Heart left ventricle (tissue), 16 donors: ENCODE measurements at regions not wholly inside any gene's neighbourhood (a gene's known extent, or its start where the extent isn't known, plus 50 kb on each side); places are given as distances from the start of the nearest gene placed in this dataset.
A peak's percentile ranks its signal among the peaks of the same experiment; 100 is the strongest.

Experiments
- ATAC-seq, 4 donors: fragments of 200-7000 bp; cut with Tn5 transposase; one replicate each; pipeline ENCODE4 v1.9.1; 2020 to 2022; ENCODE audit warnings: moderate library complexity in 4 of 4, mild to moderate bottlenecking in 3 of 4, moderate number of reproducible peaks in 1 of 4
- DNase-seq, 5 donors: peaks; one replicate each; pipeline ENCODE4 v3.0.0-alpha.2; 2020
- H3K27ac ChIP-seq, 12 donors: fragments of 200-600 bp; sonication (generic) in 4 of 12; one replicate each; pipeline versions ENCODE4 v1.5.0 to v1.8.0; 2016 to 2022; ENCODE audit warnings: mild to moderate bottlenecking in 2 of 12
- H3K27me3 ChIP-seq, 9 donors: fragments of 200-600 bp; sonication (generic) in 2 of 9; one replicate each; pipeline versions ENCODE4 v1.5.1 to v1.8.0; 2016 to 2022; ENCODE audit warnings: mild to moderate bottlenecking in 3 of 9
- H3K36me3 ChIP-seq, 9 donors: fragments of 200-600 bp; sonication (generic) in 2 of 9; one replicate each; pipeline versions ENCODE4 v1.5.0 to v1.8.0; 2018 to 2022; ENCODE audit warnings: mild to moderate bottlenecking in 2 of 9
- H3K4me1 ChIP-seq, 12 donors: fragments of 200-600 bp; sonication (generic) in 4 of 12; one replicate each; pipeline versions ENCODE4 v1.5.0 to v1.8.0; 2016 to 2022; ENCODE audit warnings: mild to moderate bottlenecking in 3 of 12
- H3K4me3 ChIP-seq, 12 donors: fragments of 200-600 bp; sonication (generic) in 4 of 12; one replicate each; pipeline versions ENCODE4 v1.5.0 to v1.8.0; 2017 to 2022; ENCODE audit warnings: mild to moderate bottlenecking in 9 of 12, moderate library complexity in 4 of 12
- H3K9me3 ChIP-seq, 12 donors: fragments of 200-600 bp; sonication (generic) in 4 of 12; one replicate each; pipeline versions ENCODE4 v1.5.0 to v1.8.0; 2016 to 2022; ENCODE audit warnings: mild to moderate bottlenecking in 1 of 12
- POLR2A ChIP-seq, 2 donors: fragments of 450-650 bp; IDR thresholded peaks; one replicate each; pipeline ENCODE4 v1.6.1; 2017; ENCODE audit warnings: antibody characterized with exemption in 2 of 2, mild to moderate bottlenecking in 2 of 2, moderate library complexity in 2 of 2
- WGBS, 4 donors: extraction: QIAGEN DNeasy Blood & Tissue Kit in 2 of 4; methylation state at CpG; one replicate each; pipeline versions ENCODE4 v1.1.5 to v1.1.7; 2013 to 2018; 5-methylcytosine and 5-hydroxymethylcytosine counted together
- intact Hi-C, 10 donors: fragments of 100-400 bp; cut with DNase I; formaldehyde crosslinking; loops; one replicate each; pipeline versions ENCODE4 v1.11.1 to v1.14.2; 2022
- TF ChIP-seq, protein P1 (sequence below), 12 donors: fragments of 200-600 bp; sonication (generic) in 4 of 12; IDR thresholded peaks; one replicate each; pipeline versions ENCODE4 v1.5.0 to v1.8.0; 2018 to 2022; ENCODE audit warnings: antibody characterized with exemption in 12 of 12, mild to moderate bottlenecking in 5 of 12
- donor health status: ischemic (EF 13 %, LVEDD 7.1; RV severe dilation, severe dysfunction).
- donor health status: healthy with polysubstance abuse.
- donor health status: DM: no; HTN: yes; CAD: no.
- donor health status: DM: no; HTN: no; CAD: no.
- donor health status: ischemic (EF 25% LVEDD 6.9; RV normal size, moderate dysfunction).
- donor health status: ischemic (EF 25% LVEDD 5.7; RV mildly dilated, moderate dysfunction).
- donor health status: healthy.
- donor health status: DM: yes; HTN: yes; CAD: no.
- donor health status: ischemic (EF 35%, LVEDD 5.7; RV mildly dilated, moderate dysfunction).
- donor health status: nonischemic (EF 11% LVEDD 7.7; RV severe dilation, severe dysfunction).
- donor health status: DM: yes; HTN: yes; CAD: no.
- donor health status: PGD.
- donor health status: ischemic (EF 29% LVEDD 5.4; RV normal size, mild dysfunction).
- donor health status: nonischemic (EF 23%, LVEDD 6.1; RV moderate dilation, normal function).

DNA sequence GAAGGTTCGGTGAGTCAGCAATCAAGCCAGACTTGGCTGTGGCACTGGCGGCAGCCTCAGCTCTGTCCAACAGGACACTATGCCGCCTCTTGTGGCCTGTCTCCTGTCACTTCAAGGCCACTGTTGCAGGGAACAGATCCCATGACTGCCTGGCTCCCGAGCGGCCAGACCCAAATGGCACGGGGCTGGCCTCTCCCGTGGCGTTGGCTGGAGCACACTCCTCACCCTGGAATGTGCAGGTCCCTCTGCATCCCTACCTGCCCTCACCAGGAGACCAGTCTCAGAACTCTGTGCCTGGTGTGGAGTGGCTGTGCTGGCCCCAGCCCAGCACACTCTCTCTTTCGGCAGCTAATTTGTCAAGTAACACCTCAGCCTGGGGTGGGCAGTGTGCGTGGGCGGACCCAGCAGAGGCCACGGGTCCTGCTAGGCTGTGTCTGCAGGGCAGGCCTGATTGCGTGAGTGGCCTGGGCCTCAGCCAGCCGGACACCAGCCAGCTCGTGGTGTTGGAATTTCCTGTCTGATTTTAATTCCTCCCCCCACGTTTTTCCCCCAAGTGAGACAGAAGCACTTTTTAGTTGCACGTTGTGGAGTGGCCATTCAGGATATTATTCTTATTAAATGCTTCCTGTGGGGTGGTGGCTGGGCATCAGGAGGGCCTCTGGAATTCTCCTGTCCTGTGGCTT, 179.3 kb downstream of the GLI2 start:
- TF ChIP-seq, protein P1, sequence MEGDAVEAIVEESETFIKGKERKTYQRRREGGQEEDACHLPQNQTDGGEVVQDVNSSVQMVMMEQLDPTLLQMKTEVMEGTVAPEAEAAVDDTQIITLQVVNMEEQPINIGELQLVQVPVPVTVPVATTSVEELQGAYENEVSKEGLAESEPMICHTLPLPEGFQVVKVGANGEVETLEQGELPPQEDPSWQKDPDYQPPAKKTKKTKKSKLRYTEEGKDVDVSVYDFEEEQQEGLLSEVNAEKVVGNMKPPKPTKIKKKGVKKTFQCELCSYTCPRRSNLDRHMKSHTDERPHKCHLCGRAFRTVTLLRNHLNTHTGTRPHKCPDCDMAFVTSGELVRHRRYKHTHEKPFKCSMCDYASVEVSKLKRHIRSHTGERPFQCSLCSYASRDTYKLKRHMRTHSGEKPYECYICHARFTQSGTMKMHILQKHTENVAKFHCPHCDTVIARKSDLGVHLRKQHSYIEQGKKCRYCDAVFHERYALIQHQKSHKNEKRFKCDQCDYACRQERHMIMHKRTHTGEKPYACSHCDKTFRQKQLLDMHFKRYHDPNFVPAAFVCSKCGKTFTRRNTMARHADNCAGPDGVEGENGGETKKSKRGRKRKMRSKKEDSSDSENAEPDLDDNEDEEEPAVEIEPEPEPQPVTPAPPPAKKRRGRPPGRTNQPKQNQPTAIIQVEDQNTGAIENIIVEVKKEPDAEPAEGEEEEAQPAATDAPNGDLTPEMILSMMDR (IDR thresholded peaks at IDR 0.05), result peak in 5 of 12 donors; percentile 21 to 47 (median 27)
- TF ChIP-seq POLR2A (IDR thresholded peaks at IDR 0.05), result no peak
- Histone ChIP-seq H3K36me3 (no peaks in the 10 kb centered on the region), H3K27me3 (no peaks in the 10 kb centered on the region), H3K4me1 (peaks cover 3 to 59% (median 35%) of the 10 kb centered on the region in 12 donors), H3K27ac (peak overlapping the region in 11 of 12 donors; percentile 67 to 91 (median 80)), H3K4me3 (no peak overlapping the region), H3K9me3 (no peaks in the 10 kb centered on the region)
- intact Hi-C loops, result loop anchor here in 1 of 10 donors (2.0 kb wide), 1 partner anchor 24 kb away; no protein-coding TSS in a partner anchor
- WGBS, 4 donors, result 3 to 18% (median 14%) methylated on average over 11 to 17 of the region's 17 CpGs
- DNase-seq, result peak; percentile 83 to 91 (median 88)
- ATAC-seq, result peak; percentile 85 to 93 (median 89)

- Histone ChIP-seq H3K36me3 (no peaks in the 10 kb centered on the region), H3K27me3 (no peaks in the 10 kb centered on the region), H3K9me3 (no peaks in the 10 kb centered on the region), H3K4me3 (no peak overlapping the region), H3K27ac (peak overlapping the region in 10 of 12 donors; percentile 70 to 91 (median 81)), H3K4me1 (peaks cover 3 to 64% (median 38%) of the 10 kb centered on the region in 12 donors)
- ATAC-seq, result no peak
- intact Hi-C loops, result loop anchor here in 1 of 10 donors (2.0 kb wide), 1 partner anchor 23 kb away; no protein-coding TSS in a partner anchor
- 65 to 81% (median 69%) methylated on average over 3 of the region's 3 CpGs for WGBS, 4 donors
- TF ChIP-seq POLR2A (IDR thresholded peaks at IDR 0.05), result no peak
- TF ChIP-seq, protein P1 (IDR thresholded peaks at IDR 0.05), result no peak
- no peak for DNase-seq
Observed at GRCh38 chr2:120915670-120916069, 180.0 kb downstream of the GLI2 start.

GRCh38 chr2:120916446-120916845, 180.8 kb downstream of the GLI2 start:
- ATAC-seq (no peak), DNase-seq (peak in 1 of 5 donors; percentile 44)
- Histone ChIP-seq H3K4me1 (peaks cover 3 to 61% (median 38%) of the 10 kb centered on the region in 12 donors), H3K36me3 (no peaks in the 10 kb centered on the region), H3K27ac (no peak overlapping the region), H3K27me3 (no peaks in the 10 kb centered on the region), H3K9me3 (no peaks in the 10 kb centered on the region), H3K4me3 (no peak overlapping the region)
- intact Hi-C loops, result no loop called here
- WGBS, 4 donors, result 89 to 96% (median 95%) methylated on average over 3 to 9 of the region's 9 CpGs
- no peak for TF ChIP-seq POLR2A (IDR thresholded peaks at IDR 0.05)
- TF ChIP-seq, protein P1 (IDR thresholded peaks at IDR 0.05), result no peak

GRCh38 chr2:120917886-120918285, 182.2 kb downstream of the GLI2 start:
- Histone ChIP-seq H3K27me3 (no peaks in the 10 kb centered on the region), H3K36me3 (no peaks in the 10 kb centered on the region), H3K27ac (no peak overlapping the region), H3K4me3 (no peak overlapping the region), H3K9me3 (no peaks in the 10 kb centered on the region), H3K4me1 (peaks cover 0 to 47% (median 35%) of the 10 kb centered on the region in 12 donors)
- intact Hi-C loops, result no loop called here
- 80 to 83% (median 82%) methylated on average over 4 of the region's 4 CpGs for WGBS, 4 donors
- DNase-seq, result no peak
- no peak for TF ChIP-seq POLR2A (IDR thresholded peaks at IDR 0.05)
- TF ChIP-seq, protein P1 (IDR thresholded peaks at IDR 0.05), result no peak
- ATAC-seq, result no peak
